DMS 273 treated with DMSO at 0.1 percent for 48 hours (cell line): ENCODE measurements at regions not wholly inside any gene's neighbourhood (a gene's known extent, or its start where the extent isn't known, plus 50 kb on each side); places are given as distances from the start of the nearest gene placed in this dataset.

Experiments
- DNase-seq: peaks from one replicate; lab custom pipeline; 2025; lab: John Stamatoyannopoulos, UW

DNA sequence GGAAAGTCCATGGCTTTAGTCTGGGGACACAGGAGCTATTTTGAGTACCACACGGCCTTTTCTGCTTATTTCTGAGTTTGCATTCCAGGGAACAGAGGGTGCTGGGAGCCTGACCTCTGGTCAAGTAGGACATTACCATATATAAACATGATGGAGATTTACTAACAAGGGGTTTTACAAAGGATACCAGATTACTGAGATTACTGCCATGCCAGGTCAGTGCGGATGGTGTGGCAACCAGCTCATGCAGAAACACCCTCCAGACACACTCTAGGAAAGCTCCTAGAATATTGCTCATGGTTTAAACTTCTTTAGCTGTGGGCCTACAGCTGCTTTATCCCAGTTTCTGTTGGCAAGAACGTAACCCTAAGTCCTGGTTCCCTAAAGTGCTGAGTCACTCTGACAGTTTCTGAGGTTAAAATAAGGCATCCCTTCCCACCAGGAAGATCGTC lies 54.3 kb upstream of the AGTR1 start:
- DNase-seq, result no peak

DNA sequence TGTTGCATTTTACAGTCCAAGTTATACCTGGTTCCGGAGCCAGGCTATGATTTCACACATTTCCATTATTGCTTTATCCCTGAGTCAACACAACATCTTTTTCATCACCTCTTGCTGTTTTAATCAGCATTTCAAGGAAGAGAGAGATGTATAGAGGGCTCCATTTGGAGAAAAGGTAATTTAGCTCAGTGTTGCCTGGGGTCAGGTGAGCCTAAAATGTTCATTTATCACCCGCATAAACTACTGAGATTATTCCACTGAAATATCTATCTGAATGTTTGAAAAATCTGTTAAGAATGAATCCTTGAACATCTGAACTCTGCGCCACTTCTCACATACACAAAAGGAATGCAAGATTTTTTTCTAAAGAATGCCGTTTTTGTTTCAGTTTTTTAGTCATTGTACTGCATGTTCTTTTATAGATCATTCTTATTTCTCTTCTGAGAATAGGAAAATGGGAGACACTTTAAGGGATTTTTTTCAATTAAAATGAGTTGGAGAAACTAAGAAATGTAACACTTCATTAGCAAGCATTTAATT lies 51.5 kb upstream of the AGTR1 start:
- DNase-seq, result no peak
